ENCODE measurements at regions not wholly inside any gene's neighbourhood (a gene's known extent, or its start where the extent isn't known, plus 50 kb on each side); places are given as distances from the start of the nearest gene placed in this dataset.
"Not testable (repeated sequence)": the region's sequence is repeated elsewhere in the genome, so short reads cannot be mapped to it uniquely, and the experiment has no call there.

DNA sequence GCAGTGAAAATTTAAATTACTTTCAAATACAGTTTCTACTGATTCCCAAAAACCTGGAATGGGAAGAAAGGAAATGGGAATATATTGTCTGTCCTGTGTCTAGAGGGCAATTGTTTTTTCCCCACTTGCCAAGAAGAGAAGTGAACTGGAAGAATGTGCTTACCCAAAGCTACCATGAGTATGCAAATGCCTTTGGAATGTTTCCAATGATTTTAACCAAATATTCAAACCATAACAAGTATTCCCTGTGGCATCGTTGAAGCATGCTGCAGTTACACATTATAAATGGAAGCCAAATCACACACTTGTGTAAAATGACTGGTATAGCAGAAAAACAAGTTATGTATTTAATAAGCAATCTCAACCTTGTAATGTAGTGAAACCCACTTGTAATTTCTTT is 368.2 kb downstream of the GBE1 start:
- DNase-seq: no peak
- H3K9me3 Mint-ChIP-seq: no peaks in the 10 kb centered on the region
- no peak overlapping the region for H3K4me3 Mint-ChIP-seq
- H3K27ac Mint-ChIP-seq: no peak overlapping the region
- no peaks in the 10 kb centered on the region for H3K36me3 Mint-ChIP-seq
- H3K4me1 Mint-ChIP-seq: no peaks in the 10 kb centered on the region
- CTCF ChIA-PET: no interaction called here
- H3K27me3 Mint-ChIP-seq: no peaks in the 10 kb centered on the region

DNA sequence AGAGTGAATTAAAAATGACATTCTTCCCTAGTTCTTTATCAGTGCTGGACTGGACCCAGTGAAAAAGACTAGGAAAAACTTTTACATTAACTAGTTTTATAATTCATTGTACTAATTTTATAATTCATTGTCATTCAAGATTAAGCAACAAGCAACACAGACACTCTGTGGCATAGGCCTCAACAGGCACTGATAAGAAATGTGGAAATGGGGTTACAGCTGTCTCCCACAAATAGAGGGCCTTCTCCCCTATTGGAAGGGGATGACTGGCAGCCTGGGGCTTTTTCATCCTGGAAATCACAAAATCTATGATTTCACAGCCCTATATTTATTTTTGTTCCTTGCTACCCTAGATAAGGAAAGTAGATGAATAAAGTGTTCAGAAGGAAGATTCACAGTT is 370.6 kb downstream of the GBE1 start:
- H3K4me1 Mint-ChIP-seq: no peaks in the 10 kb centered on the region
- H3K27me3 Mint-ChIP-seq: no peaks in the 10 kb centered on the region
- no peaks in the 10 kb centered on the region for H3K36me3 Mint-ChIP-seq
- H3K9me3 Mint-ChIP-seq: no peaks in the 10 kb centered on the region
- no peak overlapping the region for H3K4me3 Mint-ChIP-seq
- CTCF ChIA-PET: no interaction called here
- DNase-seq: no peak
- no peak overlapping the region for H3K27ac Mint-ChIP-seq

DNA sequence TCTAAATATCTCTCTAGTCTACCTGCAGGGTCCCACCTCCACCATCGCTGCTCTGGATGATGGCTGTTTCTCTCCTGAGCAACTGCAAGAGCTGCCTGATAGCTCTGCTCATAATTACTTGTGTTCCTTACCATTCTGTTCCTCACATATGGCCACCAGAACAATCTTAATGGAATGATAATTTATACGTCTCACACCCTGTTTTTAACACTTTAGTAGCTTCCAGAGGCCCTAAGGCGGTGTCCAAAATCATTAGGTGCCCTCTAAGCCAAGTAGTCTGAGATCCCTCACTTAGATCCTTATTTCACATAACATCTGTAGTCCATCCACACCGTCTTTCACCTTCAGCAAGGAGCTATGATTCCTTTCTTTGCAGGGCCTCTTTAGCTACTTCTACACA is 373.3 kb downstream of the GBE1 start:
- Mint-ChIP-seq H3K36me3 (no peaks in the 10 kb centered on the region), H3K9me3 (no peaks in the 10 kb centered on the region), H3K4me1 (no peaks in the 10 kb centered on the region), H3K4me3 (no peak overlapping the region), H3K27me3 (no peaks in the 10 kb centered on the region), H3K27ac (no peak overlapping the region)
- CTCF ChIA-PET: no interaction called here
- no peak for DNase-seq

DNA sequence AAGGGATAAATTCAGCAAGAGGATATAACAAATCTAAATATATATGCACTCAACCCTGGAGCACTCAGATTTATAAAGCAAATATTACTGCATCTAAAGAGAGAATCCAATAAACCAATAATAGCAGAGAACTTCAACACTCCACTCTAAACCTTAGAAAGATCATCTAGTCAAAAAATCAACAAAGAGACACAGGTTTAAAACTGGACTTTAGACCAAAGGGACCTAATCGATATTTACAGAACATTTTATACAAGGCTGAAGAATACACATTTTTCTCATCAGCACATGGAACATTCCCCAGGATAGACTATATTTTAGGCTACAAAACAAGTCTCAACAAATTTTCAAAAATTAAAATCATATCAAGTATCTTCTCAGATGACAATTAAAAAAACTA is 379.0 kb downstream of the GBE1 start:
- Mint-ChIP-seq H3K4me1 (no peaks in the 10 kb centered on the region), H3K9me3 (peaks cover 2% of the 10 kb centered on the region), H3K27me3 (no peaks in the 10 kb centered on the region), H3K27ac (no peak overlapping the region), H3K36me3 (no peaks in the 10 kb centered on the region), H3K4me3 (no peak overlapping the region)
- no peak for DNase-seq
- CTCF ChIA-PET: no interaction called here

DNA sequence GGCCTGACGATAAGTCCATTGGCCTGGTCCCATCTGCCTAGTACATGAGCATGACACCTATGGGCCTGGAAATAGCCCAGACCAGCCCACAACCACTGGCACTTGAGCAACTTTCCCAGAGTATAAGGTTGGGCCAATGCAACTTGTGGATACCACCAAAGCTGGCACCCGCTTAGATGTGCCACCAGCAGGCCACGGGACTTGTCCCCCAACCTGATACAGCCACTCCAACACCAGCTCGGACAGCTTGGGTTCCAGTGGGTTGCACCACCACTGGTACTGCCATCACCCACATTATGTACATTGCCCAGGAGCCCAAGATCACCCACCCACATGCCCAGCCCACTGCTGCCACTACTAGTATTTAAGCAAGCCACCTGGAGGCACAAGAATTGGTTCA is 381.2 kb downstream of the GBE1 start:
- Mint-ChIP-seq H3K4me1 (no peaks in the 10 kb centered on the region), H3K4me3 (no peak overlapping the region), H3K27me3 (no peaks in the 10 kb centered on the region), H3K36me3 (no peaks in the 10 kb centered on the region), H3K27ac (no peak overlapping the region), H3K9me3 (peaks cover 2% of the 10 kb centered on the region)
- no peak for DNase-seq
- CTCF ChIA-PET: no interaction called here

DNA sequence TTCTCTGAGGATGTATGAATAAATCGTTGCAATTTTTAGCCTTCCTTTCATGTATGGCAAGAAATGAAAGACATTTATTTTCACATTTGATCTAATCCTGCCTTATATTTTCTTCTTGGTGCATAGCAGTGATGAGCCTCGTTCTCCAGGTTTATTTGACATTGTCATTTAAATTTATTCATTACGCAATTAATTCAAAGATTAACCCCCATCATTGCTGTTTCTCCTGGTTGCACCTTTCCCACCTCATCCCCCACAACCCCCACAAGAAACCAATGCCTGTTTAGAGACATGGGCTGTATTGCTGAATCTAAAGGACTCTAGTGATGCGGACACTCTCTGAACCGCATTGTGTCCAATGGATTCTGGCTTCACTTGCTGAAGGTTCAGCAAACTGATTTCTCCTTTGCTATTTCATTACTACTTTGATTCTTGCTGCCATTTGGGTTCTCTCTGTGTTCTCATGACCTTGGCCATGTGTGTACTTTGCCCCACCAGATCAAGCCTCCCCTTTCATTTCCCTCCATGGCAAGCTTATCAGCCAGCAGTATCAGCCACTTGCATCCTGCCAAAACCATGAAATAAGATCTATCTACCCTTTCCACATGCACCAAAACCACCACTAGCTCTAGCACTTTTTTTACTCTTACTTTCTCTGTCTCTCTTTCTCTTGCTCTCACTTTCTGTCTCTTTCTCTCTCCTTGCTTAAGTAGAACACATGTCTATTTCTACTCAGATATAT is 382.7 kb downstream of the GBE1 start:
- Mint-ChIP-seq H3K27me3 (no peaks in the 10 kb centered on the region), H3K9me3 (peaks cover 2% of the 10 kb centered on the region), H3K4me3 (no peak overlapping the region), H3K4me1 (no peaks in the 10 kb centered on the region), H3K27ac (no peak overlapping the region), H3K36me3 (no peaks in the 10 kb centered on the region)
- CTCF ChIA-PET: no interaction called here
- no peak for DNase-seq

DNA sequence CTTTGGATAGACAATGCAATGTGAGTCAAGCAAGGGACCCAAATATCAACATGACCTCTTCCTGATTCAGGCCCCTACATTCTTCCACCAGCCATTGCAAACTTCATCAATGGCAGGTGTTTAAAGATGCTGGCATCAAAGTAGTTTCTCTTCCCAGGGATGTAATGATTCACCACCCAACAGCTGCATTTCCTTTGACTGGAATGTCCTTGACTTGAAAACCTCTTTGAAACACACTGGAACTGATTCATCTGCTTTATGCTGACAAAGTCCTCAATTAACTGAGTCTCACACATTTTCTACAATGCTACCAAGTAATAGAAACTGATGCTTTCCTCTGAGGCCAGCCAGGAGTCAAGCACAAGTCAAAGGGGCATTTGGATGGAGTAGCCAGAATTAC is 385.5 kb downstream of the GBE1 start:
- Mint-ChIP-seq H3K27me3 (no peaks in the 10 kb centered on the region), H3K4me3 (no peak overlapping the region), H3K9me3 (peaks cover 6% of the 10 kb centered on the region), H3K27ac (no peak overlapping the region), H3K4me1 (no peaks in the 10 kb centered on the region), H3K36me3 (no peaks in the 10 kb centered on the region)
- DNase-seq: no peak
- CTCF ChIA-PET: no interaction called here

DNA sequence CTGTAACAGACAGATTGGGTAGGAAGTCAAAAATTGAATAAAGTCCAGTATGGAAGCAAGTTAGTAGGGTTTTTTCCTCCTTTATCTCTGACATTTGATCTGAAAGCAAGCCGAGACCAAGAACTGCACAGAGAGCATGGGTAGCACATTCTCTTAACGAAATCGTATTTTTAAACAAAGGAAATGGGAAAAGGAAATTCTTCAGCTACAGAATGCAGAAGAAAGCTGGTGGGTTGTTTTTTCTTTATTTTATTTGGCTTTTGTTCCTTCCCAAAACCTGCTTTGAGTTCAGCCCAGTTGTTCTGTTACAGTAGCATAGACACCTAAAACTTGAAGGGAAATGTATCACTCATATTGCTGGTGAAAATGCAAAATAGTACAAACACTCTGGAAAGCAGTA is 397.0 kb downstream of the GBE1 start:
- Mint-ChIP-seq H3K36me3 (no peaks in the 10 kb centered on the region), H3K27me3 (no peaks in the 10 kb centered on the region), H3K4me3 (no peak overlapping the region), H3K4me1 (no peaks in the 10 kb centered on the region), H3K9me3 (peaks cover 5% of the 10 kb centered on the region), H3K27ac (no peak overlapping the region)
- CTCF ChIA-PET: no interaction called here
- no peak for DNase-seq

DNA sequence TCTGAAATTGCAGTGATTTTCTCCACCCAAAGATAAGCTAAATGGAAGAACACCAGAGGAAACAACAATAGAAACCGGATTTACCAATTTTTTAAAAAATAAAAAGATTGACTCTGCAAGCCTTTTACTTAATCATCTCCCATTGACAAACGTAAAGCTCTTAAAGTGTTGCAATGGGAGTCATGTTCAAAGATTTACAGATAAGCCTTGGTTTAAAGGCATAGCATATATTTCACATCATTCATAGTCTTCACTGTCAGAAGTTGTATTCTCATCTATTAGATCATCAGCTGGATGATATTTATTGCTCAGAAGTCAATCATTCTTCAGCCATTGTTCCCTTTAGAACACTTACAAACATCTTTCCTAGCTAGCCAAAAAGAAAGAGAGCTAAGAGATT is 397.6 kb downstream of the GBE1 start:
- Mint-ChIP-seq H3K27me3 (no peaks in the 10 kb centered on the region), H3K27ac (no peak overlapping the region), H3K9me3 (peaks cover 5% of the 10 kb centered on the region), H3K4me1 (no peaks in the 10 kb centered on the region), H3K4me3 (no peak overlapping the region), H3K36me3 (no peaks in the 10 kb centered on the region)
- DNase-seq: no peak
- CTCF ChIA-PET: no interaction called here

DNA sequence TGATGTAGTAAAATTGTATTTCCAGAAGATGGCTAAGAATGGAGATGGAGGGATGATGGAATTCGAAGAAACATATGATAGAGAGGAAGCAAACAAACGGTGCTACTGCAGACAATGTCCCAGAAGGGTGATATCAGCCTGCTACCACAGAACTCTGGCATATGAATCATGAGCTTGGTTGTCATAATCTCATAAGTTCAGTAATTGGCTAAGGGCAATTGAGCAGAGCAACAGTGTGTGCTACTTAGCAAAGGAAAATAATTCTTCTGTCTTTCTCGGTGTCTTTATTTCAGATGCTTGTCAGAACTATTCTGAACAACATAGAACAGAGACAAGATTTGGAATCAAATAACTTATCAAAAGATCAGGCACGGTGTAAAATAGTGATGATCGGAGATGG is 407.3 kb downstream of the GBE1 start:
- H3K4me3 Mint-ChIP-seq: no peak overlapping the region

DNA sequence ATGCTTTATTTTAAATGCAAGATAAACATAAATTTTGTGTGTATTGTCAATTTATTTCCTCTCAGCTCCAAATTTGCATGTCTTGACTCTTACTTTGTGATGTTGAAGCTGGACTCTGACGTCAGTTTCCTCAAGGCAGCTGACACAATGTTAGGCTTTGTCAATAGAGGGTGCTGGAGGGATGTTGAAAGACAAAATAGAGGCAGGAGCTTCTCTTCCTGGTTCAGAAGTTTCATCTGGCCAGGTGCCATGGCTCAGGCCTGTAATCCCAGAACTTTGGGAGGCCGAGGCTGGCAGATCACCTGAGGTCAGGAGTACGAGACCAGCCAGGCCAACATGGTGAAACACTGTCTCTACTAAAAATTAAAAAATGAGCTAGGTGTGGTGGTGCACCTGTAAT is 408.6 kb downstream of the GBE1 start:
- H3K9me3 Mint-ChIP-seq: peaks cover 2% of the 10 kb centered on the region
- no peak for DNase-seq
- H3K4me1 Mint-ChIP-seq: no peaks in the 10 kb centered on the region
- no peak overlapping the region for H3K27ac Mint-ChIP-seq
- no peaks in the 10 kb centered on the region for H3K27me3 Mint-ChIP-seq
- CTCF ChIA-PET: no interaction called here
- no peak overlapping the region for H3K4me3 Mint-ChIP-seq
- H3K36me3 Mint-ChIP-seq: no peaks in the 10 kb centered on the region

More for the DNA sequence above, 407.3 kb downstream of the GBE1 start:
- Mint-ChIP-seq H3K9me3 (peaks cover 2% of the 10 kb centered on the region), H3K36me3 (no peaks in the 10 kb centered on the region), H3K4me1 (no peaks in the 10 kb centered on the region), H3K27ac (no peak overlapping the region), H3K27me3 (no peaks in the 10 kb centered on the region)
- no peak for DNase-seq
- CTCF ChIA-PET: no interaction called here

DNA sequence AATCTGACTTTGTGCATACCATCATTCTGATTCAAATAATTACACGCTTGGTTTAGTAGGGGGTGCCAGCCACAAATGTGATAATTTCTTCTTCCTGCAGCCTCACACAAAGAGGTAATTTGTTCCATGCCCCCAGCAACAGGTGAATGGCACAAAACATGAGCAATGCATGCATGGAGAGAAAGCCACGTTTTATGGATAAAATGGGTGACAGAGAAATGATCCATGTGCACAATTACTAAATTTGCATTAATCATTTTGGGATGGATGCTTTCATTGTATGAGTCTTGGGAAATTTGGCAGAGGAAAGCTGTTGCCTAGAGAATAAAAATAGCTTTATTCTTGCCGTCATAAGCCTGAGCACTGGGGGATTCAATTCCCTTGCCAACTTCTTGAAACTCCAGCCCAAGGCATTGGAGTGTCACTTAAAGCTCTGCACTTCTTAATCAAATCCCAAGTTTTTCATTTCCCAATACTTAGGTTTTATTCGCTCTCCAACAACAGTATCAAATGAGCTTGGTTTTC is 411.6 kb downstream of the GBE1 start:
- no peaks in the 10 kb centered on the region for H3K9me3 Mint-ChIP-seq
- CTCF ChIA-PET: no interaction called here

DNA sequence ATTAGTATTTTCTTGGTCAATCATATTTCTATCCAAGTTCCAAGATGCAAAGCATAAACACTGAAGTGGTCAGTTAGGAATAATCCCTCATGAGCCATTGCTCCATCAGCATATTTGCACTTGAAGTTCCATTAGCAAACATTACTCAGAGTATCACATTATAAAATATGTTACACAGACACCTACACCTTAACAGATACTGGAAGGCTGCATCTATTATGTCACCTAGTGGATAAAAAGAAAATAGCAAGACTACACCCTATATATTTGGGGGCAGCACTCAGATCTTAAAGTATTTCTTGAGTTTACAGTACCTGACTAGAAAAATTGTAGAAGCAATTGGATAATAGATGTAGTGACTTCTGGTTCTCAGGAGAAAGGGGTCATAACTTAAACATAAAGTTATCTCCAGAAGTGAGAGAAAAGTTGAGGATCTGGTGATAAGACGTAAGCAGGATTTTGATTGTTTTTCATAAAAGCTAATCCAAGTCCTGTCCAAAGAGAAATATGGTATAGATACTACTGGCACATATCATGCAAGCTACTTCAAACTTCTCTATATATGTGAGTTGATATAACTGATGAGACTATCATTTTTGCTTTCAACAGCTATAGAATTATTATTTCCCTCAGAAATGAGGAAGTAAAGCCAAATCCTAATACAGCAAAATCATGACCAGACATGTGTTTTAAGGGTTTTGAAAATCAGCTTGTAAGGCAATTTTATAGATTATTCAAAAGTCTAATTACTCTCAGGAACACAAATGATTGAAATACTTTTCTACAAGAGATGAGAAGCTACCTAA is 422.2 kb downstream of the GBE1 start:
- Mint-ChIP-seq H3K27ac (no peak overlapping the region), H3K4me3 (no peak overlapping the region), H3K36me3 (no peaks in the 10 kb centered on the region), H3K9me3 (no peaks in the 10 kb centered on the region), H3K4me1 (no peaks in the 10 kb centered on the region), H3K27me3 (no peaks in the 10 kb centered on the region)
- CTCF ChIA-PET: interaction anchor here (0.8 to 1.1 kb wide), 3 partner anchors 10 to 53 kb away, joined by 3 read pairs; no protein-coding TSS in a partner anchor
- DNase-seq: no peak

More for the DNA sequence above, 411.6 kb downstream of the GBE1 start:
- Mint-ChIP-seq H3K4me1 (no peaks in the 10 kb centered on the region), H3K27ac (no peak overlapping the region), H3K36me3 (no peaks in the 10 kb centered on the region), H3K4me3 (no peak overlapping the region), H3K27me3 (no peaks in the 10 kb centered on the region)
- DNase-seq: no peak

DNA sequence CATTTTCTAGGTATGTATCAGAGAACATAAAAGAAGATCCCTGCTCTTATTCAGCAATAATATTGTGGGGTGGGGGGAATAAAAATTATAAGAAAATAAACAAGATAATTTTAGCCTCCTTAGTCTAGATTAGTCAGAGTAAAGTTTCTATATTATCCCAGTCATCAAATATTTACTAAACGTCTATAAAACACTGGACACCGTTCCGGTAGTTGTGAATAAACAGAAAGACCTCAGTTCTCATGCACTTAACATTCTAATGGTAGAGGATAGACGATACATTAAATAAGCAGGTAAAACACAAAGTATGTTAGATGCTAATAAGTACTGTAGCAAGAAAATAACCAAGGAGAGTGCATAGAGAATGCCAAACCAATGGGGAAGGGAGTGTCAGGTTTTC is 425.0 kb downstream of the GBE1 start:
- Mint-ChIP-seq H3K9me3 (no peaks in the 10 kb centered on the region), H3K27me3 (no peaks in the 10 kb centered on the region), H3K4me1 (no peaks in the 10 kb centered on the region), H3K36me3 (no peaks in the 10 kb centered on the region), H3K27ac (no peak overlapping the region), H3K4me3 (no peak overlapping the region)
- DNase-seq: no peak
- CTCF ChIA-PET: no interaction called here

DNA sequence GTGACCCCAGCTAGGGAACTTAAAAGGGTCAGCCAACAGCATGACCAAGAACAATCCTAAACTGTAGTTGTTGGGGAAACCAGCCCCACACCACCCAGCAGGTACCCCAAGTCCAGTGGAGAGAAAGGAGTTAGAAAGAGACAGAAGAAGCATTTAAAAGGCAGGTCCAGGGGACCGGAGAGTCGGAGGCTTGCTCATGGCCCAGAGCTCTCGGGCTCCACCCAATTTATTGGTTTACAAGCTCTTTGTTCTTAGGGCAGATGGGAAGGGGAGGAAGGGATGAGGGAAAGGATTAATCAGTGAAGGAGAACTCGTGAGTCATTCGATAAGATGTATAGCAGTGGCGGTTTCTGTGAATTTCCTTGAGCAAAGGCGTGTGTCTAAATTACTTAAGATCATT is 431.6 kb downstream of the GBE1 start:
- H3K27me3 Mint-ChIP-seq, H3K9me3 Mint-ChIP-seq, H3K4me3 Mint-ChIP-seq, DNase-seq, H3K36me3 Mint-ChIP-seq, CTCF ChIA-PET, H3K4me1 Mint-ChIP-seq, H3K27ac Mint-ChIP-seq: not testable (repeated sequence)

All from activated naive CD4-positive, alpha-beta T cell treated with anti-CD3 and anti-CD28 coated beads, Interleukin-2, amount 10 ng/mL, durations not matched to agents 7 days and 5 days (primary cell).